BLaER1 (cell line): ENCODE measurements at regions not wholly inside any gene's neighbourhood (a gene's known extent, or its start where the extent isn't known, plus 50 kb on each side); places are given as distances from the start of the nearest gene placed in this dataset.

ENCODE experiments used
- H3K27ac ChIP-seq: shearing (Covaris generic); formaldehyde crosslinking; 2 replicates; pipeline ENCODE4 v1.8.1; 2022
- H3K27me3 ChIP-seq: shearing (Covaris generic); formaldehyde crosslinking; 2 replicates; pipeline ENCODE4 v1.8.1; 2022
- H3K36me3 ChIP-seq: shearing (Covaris generic); formaldehyde crosslinking; 2 replicates; pipeline ENCODE4 v1.8.1; 2022
- H3K4me1 ChIP-seq: shearing (Covaris generic); formaldehyde crosslinking; 2 replicates; pipeline ENCODE4 v1.8.1; 2022
- H3K4me2 ChIP-seq: shearing (Covaris generic); formaldehyde crosslinking; 2 replicates; pipeline ENCODE4 v1.8.1; 2022
- H3K4me3 ChIP-seq: shearing (Covaris generic); formaldehyde crosslinking; 2 replicates; pipeline ENCODE4 v1.8.1; 2022
- H3K9ac ChIP-seq: shearing (Covaris generic); formaldehyde crosslinking; 2 replicates; pipeline ENCODE4 v1.8.1; 2022
- H3K9me3 ChIP-seq: shearing (Covaris generic); formaldehyde crosslinking; 2 replicates; pipeline ENCODE4 v1.8.1; 2022
- H4K20me1 ChIP-seq: shearing (Covaris generic); formaldehyde crosslinking; 2 replicates; pipeline ENCODE4 v1.8.1; 2022
- Cebpa-rat ChIP-seq: shearing (Covaris generic); IDR thresholded peaks from 2 replicates; pipeline ENCODE4 v1.8.1; 2022

DNA sequence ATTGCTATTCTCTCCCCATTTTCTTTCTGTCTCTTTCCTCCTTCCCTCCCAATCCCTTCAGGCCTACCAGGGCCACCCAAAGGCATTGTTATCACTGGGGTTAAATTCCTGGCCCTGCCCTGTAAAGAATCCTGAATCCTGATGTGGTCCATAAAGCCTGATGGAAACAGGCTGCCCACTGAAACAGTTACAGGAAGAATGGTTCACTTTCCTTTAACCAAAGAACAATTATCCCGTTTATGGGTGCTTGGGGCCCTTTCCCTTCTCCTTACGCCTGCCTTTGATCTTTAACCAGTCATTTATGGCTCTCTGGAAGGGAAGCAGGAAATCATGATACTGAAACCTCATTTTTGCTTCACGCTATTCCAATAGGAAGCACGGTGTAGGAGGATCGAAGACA is 273.1 kb upstream of the NEBL start:
- no peak overlapping the region for H3K27ac ChIP-seq

DNA sequence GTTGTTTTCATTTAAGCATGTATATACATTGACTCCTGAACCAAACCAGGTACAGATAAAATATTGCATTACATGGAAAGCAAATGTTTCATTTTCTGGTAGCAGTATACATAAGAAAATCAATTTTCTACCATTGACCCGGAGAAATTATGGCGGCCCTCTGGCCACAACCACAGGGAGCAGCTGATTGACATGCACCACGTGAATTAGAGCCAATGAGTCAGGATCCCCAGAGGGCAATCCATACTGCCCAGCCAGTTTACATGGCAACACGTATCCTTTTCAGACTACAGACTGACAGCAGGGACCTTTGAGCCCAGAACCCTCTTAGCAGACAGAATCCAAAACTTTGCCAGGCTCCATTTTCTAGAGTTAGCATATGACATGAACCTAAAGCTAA is 272.2 kb upstream of the NEBL start:
- H3K9me3 ChIP-seq, result peaks cover 13% of the 10 kb centered on the region
- H3K4me3 ChIP-seq, result no peak overlapping the region
- no peaks in the 10 kb centered on the region for H3K36me3 ChIP-seq
- H3K9ac ChIP-seq, result no peak overlapping the region
- no peaks in the 10 kb centered on the region for H4K20me1 ChIP-seq
- H3K4me2 ChIP-seq, result no peak overlapping the region
- peaks cover 26% of the 10 kb centered on the region for H3K27me3 ChIP-seq
- no peak overlapping the region for H3K27ac ChIP-seq
- TF ChIP-seq Cebpa-rat, result no peak
- no peaks in the 10 kb centered on the region for H3K4me1 ChIP-seq

More for the DNA sequence above, 273.1 kb upstream of the NEBL start:
- Histone ChIP-seq H3K4me2 (no peak overlapping the region), H3K4me3 (no peak overlapping the region), H3K36me3 (no peaks in the 10 kb centered on the region), H3K9me3 (peaks cover 16% of the 10 kb centered on the region), H3K27me3 (peaks cover 35% of the 10 kb centered on the region), H4K20me1 (no peaks in the 10 kb centered on the region), H3K9ac (no peak overlapping the region), H3K4me1 (peaks cover 4% of the 10 kb centered on the region; the same call in 1 of the 2 replicates)
- no peak for TF ChIP-seq Cebpa-rat

DNA sequence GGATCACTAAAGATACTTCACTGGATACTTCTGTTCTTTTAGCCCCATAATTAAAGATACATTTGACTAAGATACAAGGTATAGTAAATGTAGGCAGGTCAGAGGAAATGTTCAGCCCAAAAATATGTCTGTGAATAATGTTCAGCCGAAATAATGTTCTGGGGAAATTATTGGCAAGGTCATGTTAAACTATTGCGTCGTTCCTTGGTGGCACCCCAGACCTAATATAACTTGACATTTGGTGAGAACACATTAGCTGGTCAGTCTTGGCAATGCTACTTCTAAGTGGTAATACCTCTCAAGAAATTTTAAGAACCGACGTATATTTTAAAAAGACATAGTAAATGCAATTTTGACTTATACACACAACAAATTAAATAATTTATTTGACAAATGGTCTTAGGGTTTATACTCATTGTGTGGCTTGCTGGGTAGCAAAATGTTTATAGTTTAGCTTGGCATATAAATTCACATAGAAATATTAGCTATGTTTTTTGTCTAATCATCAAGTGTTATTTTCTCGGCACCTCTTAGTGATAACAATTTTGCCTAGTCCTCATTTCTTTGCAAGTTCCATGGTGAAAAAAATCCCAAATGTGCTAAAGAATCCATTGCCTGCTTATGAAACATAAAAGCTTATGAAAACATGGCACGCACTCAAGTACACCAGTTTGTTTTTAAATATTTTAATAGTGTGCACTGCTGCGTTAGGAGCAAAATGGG is 270.3 kb upstream of the NEBL start:
- H3K4me2 ChIP-seq, result no peak overlapping the region
- no peak overlapping the region for H3K9ac ChIP-seq
- no peak overlapping the region for H3K27ac ChIP-seq
- no peak for TF ChIP-seq Cebpa-rat
- no peaks in the 10 kb centered on the region for H3K36me3 ChIP-seq
- no peak overlapping the region for H3K4me3 ChIP-seq
- no peaks in the 10 kb centered on the region for H3K4me1 ChIP-seq
- H4K20me1 ChIP-seq, result no peaks in the 10 kb centered on the region
- no peaks in the 10 kb centered on the region for H3K9me3 ChIP-seq
- peaks cover 7% of the 10 kb centered on the region for H3K27me3 ChIP-seq

DNA sequence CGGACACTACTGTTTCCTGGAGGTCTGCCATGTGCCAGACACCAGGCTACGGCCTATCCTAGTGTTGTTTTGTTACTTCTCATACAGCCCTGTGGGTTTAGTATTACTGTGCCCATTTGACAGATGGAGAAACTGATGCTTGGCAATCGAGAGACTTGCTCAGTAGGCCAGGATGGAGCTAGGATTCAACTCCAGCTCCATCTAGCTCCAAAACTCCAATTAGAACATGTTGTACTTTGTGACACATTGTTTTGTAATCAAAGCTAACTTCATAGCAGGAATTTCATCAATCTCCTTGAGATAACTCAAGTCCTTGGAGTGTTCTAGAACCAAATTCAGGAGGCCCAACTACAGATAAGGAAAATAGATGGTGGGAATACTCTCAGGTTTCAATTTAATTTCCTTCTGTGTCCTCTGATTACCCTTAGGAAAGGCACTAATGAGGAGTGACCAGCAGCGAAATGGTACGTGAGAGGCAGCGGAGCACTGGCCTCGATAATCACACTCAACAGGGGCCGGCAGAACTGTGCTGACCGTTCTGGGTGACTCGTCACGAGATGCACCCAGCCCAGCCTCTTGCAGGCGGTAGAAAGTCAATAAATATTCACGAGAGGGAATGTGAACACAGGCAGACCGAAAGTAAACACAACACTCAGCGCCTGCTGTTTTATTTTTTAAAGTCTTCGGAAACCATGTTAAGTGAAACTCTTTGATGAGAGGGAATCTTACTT is 269.6 kb upstream of the NEBL start:
- Histone ChIP-seq H3K36me3 (no peaks in the 10 kb centered on the region), H3K4me3 (no peak overlapping the region), H3K27ac (no peak overlapping the region), H3K27me3 (0 out of 2 replicates have a peak, but pooled peaks cover under 1% of the 10 kb centered on the region), H4K20me1 (no peaks in the 10 kb centered on the region), H3K9me3 (0 out of 2 replicates have a peak, but pooled peaks cover 5% of the 10 kb centered on the region), H3K9ac (no peak overlapping the region), H3K4me2 (no peak overlapping the region), H3K4me1 (no peaks in the 10 kb centered on the region)
- TF ChIP-seq Cebpa-rat, result no peak

DNA sequence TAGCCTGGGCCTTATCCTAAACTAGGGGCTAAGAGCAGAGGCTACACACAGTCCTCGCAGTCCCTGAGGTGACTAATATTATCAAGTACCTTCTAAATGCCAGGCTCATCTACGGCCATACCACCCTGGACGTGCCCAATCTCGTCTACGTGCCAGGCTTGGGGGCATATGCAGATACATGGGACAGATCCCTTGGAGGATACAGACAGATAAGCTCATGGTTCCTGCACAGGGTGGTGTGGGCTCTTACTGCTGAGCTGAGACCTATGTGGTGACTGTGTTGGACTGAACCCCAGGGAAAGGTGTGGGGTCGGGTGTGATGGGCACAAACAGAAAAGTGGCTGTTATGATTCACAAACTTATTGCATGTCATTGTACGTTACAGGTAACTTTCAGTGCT is 268.4 kb upstream of the NEBL start:
- TF ChIP-seq Cebpa-rat, result no peak
- no peak overlapping the region for H3K9ac ChIP-seq
- no peaks in the 10 kb centered on the region for H4K20me1 ChIP-seq
- H3K4me2 ChIP-seq, result no peak overlapping the region
- H3K36me3 ChIP-seq, result no peaks in the 10 kb centered on the region
- no peaks in the 10 kb centered on the region for H3K4me1 ChIP-seq
- H3K27me3 ChIP-seq, result no peaks in the 10 kb centered on the region
- no peak overlapping the region for H3K4me3 ChIP-seq
- no peak overlapping the region for H3K27ac ChIP-seq
- H3K9me3 ChIP-seq, result 0 out of 2 replicates have a peak, but pooled peaks cover 8% of the 10 kb centered on the region

DNA sequence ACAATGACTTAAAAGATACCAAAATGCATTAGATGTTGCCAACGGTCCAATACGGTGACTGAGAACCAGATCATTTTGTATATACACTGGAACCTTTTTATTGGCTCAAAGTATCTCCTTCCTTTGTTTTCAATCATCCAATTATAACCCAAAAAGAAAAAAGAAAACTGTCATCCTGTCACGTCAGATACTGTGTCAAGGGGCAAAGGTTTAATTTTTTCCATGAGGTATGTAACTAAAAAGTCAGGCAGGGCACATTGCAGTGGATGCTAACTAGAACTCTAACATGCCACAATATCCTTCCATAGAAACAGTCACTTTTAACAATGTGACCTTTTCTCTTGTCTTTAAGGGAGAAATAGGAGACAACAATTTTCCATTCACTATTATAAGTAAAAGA is 267.6 kb upstream of the NEBL start:
- Histone ChIP-seq H3K4me1 (no peaks in the 10 kb centered on the region), H3K4me3 (no peak overlapping the region), H3K27me3 (no peaks in the 10 kb centered on the region), H3K27ac (no peak overlapping the region), H4K20me1 (no peaks in the 10 kb centered on the region), H3K9ac (no peak overlapping the region), H3K4me2 (no peak overlapping the region), H3K36me3 (no peaks in the 10 kb centered on the region), H3K9me3 (0 out of 2 replicates have a peak, but pooled peaks cover 8% of the 10 kb centered on the region)
- no peak for TF ChIP-seq Cebpa-rat

DNA sequence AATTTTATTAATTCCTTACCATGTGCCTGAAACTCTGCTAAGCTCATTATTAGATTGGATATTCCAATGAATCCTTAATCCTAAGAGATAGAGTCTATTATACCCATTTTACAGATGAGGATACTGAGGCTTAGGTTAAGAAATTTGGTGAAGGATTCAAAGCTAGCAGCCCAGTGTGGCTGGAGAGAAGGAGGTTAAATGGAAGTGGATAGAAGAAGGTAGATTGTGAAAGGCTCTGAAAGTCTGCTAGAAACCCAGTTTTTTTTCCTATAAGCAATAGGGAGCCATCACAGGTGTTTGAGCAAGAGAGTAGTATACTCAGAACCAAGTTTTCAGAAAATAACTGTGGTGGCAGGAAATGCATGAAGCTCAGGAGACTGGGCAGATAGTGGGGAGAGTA is 265.8 kb upstream of the NEBL start:
- Histone ChIP-seq H3K27me3 (no peaks in the 10 kb centered on the region), H3K9ac (no peak overlapping the region), H3K36me3 (no peaks in the 10 kb centered on the region), H3K4me1 (no peaks in the 10 kb centered on the region), H3K9me3 (0 out of 2 replicates have a peak, but pooled peaks cover 8% of the 10 kb centered on the region), H3K4me2 (no peak overlapping the region), H3K27ac (no peak overlapping the region), H3K4me3 (no peak overlapping the region), H4K20me1 (no peaks in the 10 kb centered on the region)
- no peak for TF ChIP-seq Cebpa-rat

DNA sequence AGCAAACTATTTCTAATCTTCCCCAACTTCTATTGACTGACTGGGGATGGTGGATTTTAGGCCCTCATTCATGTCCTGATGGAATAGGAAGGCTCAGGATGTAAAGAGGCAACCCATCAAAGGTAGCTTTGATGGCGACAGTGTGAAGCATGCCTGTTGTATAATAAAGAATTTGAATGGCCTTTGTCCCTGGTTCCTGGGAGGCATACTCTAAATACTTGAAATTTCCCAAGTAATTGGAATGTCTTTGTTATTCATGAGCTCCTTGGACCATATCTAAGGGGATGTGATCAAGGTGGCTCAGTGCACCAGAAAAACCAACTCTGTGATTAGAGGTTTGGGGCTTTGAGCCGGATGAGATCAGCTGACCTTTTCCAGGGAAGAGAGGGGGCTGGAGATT is 264.5 kb upstream of the NEBL start:
- H3K9ac ChIP-seq, result no peak overlapping the region
- H3K36me3 ChIP-seq, result no peaks in the 10 kb centered on the region
- no peak overlapping the region for H3K4me2 ChIP-seq
- no peak for TF ChIP-seq Cebpa-rat
- H4K20me1 ChIP-seq, result no peaks in the 10 kb centered on the region
- no peaks in the 10 kb centered on the region for H3K4me1 ChIP-seq
- H3K27me3 ChIP-seq, result no peaks in the 10 kb centered on the region
- H3K4me3 ChIP-seq, result no peak overlapping the region
- H3K27ac ChIP-seq, result no peak overlapping the region
- 0 out of 2 replicates have a peak, but pooled peaks cover 8% of the 10 kb centered on the region for H3K9me3 ChIP-seq

DNA sequence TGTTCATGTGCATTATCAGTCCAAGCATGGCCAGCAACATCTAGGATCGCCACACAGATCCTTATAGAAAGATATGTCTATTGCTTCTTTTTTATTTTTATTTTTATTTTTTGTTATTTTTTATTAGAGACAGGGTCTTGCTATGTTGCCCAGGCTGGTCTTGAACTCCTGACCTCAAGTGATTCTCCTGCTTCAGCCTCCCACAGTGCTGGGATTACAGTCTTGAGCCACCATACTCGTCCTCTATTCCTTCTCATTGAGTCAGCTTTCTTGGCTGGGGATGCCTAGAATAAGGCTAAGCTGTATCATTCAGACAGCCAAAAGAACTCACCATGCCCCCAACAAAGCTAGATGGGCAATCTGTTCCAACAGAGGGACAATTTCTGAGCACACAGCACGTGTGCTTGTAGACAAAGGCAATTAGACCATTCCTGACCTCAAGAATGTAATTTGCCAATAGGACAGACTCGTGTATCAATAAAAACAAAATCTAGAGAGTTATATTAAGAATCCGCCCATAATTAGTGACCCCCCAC is 264.0 kb upstream of the NEBL start:
- no peaks in the 10 kb centered on the region for H3K36me3 ChIP-seq
- H4K20me1 ChIP-seq, result no peaks in the 10 kb centered on the region
- 0 out of 2 replicates have a peak, but pooled peaks cover 8% of the 10 kb centered on the region for H3K9me3 ChIP-seq
- no peak overlapping the region for H3K4me3 ChIP-seq
- H3K4me1 ChIP-seq, result no peaks in the 10 kb centered on the region
- H3K27ac ChIP-seq, result no peak overlapping the region
- no peaks in the 10 kb centered on the region for H3K27me3 ChIP-seq
- no peak overlapping the region for H3K4me2 ChIP-seq
- TF ChIP-seq Cebpa-rat, result no peak
- H3K9ac ChIP-seq, result no peak overlapping the region

DNA sequence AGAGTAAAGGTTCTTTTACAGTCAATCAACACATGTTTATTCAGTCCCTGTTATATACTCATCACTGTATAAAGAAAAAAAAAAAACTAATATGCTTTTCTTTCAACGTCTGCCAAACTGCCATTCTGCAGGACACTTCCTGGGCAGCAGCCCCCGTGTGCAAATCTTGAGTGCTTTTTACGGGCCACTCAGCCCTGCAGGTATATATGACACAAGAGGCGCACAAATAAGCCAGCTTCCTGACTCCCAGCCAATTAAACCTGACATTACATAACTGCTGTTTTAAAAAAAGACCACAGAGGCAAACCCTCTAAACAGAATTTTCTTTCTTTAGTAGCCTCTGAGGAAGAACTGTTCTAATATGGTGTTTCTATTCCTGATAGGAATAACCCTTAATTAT is 263.0 kb upstream of the NEBL start:
- Histone ChIP-seq H3K27ac (no peak overlapping the region), H3K9me3 (0 out of 2 replicates have a peak, but pooled peaks cover 8% of the 10 kb centered on the region), H3K4me2 (no peak overlapping the region), H3K36me3 (no peaks in the 10 kb centered on the region), H3K4me1 (no peaks in the 10 kb centered on the region), H3K27me3 (no peaks in the 10 kb centered on the region), H3K4me3 (no peak overlapping the region), H3K9ac (no peak overlapping the region), H4K20me1 (no peaks in the 10 kb centered on the region)
- TF ChIP-seq Cebpa-rat, result no peak
